Activated T-cell treated with anti-CD3 and anti-CD28 coated beads, Interleukin-2, amount 50 U/mL, for 4 hours (primary cell): ENCODE measurements at regions not wholly inside any gene's neighbourhood (a gene's known extent, or its start where the extent isn't known, plus 50 kb on each side); places are given as distances from the start of the nearest gene placed in this dataset.

ENCODE experiments used
- ATAC-seq, 2 donors: fragments of 200-7000 bp; cut with Tn5 transposase; one replicate each; pipeline ENCODE4 v1.10.0; 2021
- DNase-seq: peaks from one replicate; pipeline ENCODE4 v3.0.0-alpha.2; 2020
- H3K27me3 Mint-ChIP-seq: one replicate; pipeline ENCODE4 v1.8.0; 2021; ENCODE audit warnings: low read depth, mixed read lengths
- H3K36me3 Mint-ChIP-seq: one replicate; pipeline ENCODE4 v1.8.0; 2022; ENCODE audit warnings: mixed read lengths; ENCODE audit not compliant: insufficient read depth
- H3K4me1 Mint-ChIP-seq: one replicate; pipeline ENCODE4 v1.8.0; 2021; ENCODE audit warnings: low read depth, mixed read lengths
- H3K4me3 Mint-ChIP-seq: one replicate; pipeline ENCODE4 v1.8.0; 2021; ENCODE audit warnings: mild to moderate bottlenecking, moderate library complexity, mixed read lengths
- H3K9me3 Mint-ChIP-seq: one replicate; pipeline ENCODE4 v1.8.0; 2021; ENCODE audit warnings: mixed read lengths

GRCh38 chr10:24096281-24096680 lies 112.7 kb upstream of the KIAA1217 start:
- ATAC-seq (no peak), DNase-seq (no peak)
- Mint-ChIP-seq H3K27me3 (no peaks in the 10 kb centered on the region), H3K4me1 (no peaks in the 10 kb centered on the region), H3K4me3 (no peak overlapping the region), H3K36me3 (no peaks in the 10 kb centered on the region), H3K9me3 (peaks cover 3% of the 10 kb centered on the region)

- Mint-ChIP-seq H3K4me3 (no peak overlapping the region), H3K36me3 (no peaks in the 10 kb centered on the region), H3K27me3 (peaks cover 3% of the 10 kb centered on the region), H3K9me3 (peaks cover 3% of the 10 kb centered on the region), H3K4me1 (no peaks in the 10 kb centered on the region)
- DNase-seq (no peak), ATAC-seq (no peak)
Observed at GRCh38 chr10:24097751-24098207, 111.2 kb upstream of the KIAA1217 start.

- H3K9me3 Mint-ChIP-seq, result peaks cover 20% of the 10 kb centered on the region
- H3K4me1 Mint-ChIP-seq, result no peaks in the 10 kb centered on the region
- ATAC-seq (no peak), DNase-seq (no peak)
- peaks cover 3% of the 10 kb centered on the region for H3K27me3 Mint-ChIP-seq
- H3K36me3 Mint-ChIP-seq, result no peaks in the 10 kb centered on the region
- no peak overlapping the region for H3K4me3 Mint-ChIP-seq
Observed at GRCh38 chr10:24104895-24105294, 104.0 kb upstream of the KIAA1217 start.

GRCh38 chr10:24113901-24114300 lies 95.0 kb upstream of the KIAA1217 start:
- Mint-ChIP-seq H3K4me1 (no peaks in the 10 kb centered on the region), H3K36me3 (no peaks in the 10 kb centered on the region)
- ATAC-seq, result no peak

GRCh38 chr10:24114556-24114955 lies 94.4 kb upstream of the KIAA1217 start:
- H3K27me3 Mint-ChIP-seq, result no peaks in the 10 kb centered on the region
- H3K9me3 Mint-ChIP-seq, result peaks cover under 1% of the 10 kb centered on the region
- no peak for ATAC-seq
- no peak overlapping the region for H3K4me3 Mint-ChIP-seq
- no peaks in the 10 kb centered on the region for H3K36me3 Mint-ChIP-seq
- no peaks in the 10 kb centered on the region for H3K4me1 Mint-ChIP-seq
- no peak for DNase-seq

More at GRCh38 chr10:24113901-24114300, 95.0 kb upstream of the KIAA1217 start:
- no peak for DNase-seq
- H3K27me3 Mint-ChIP-seq, result no peaks in the 10 kb centered on the region
- peaks cover 4% of the 10 kb centered on the region for H3K9me3 Mint-ChIP-seq
- no peak overlapping the region for H3K4me3 Mint-ChIP-seq

GRCh38 chr10:24115403-24115802 lies 93.5 kb upstream of the KIAA1217 start:
- Mint-ChIP-seq H3K9me3 (no peaks in the 10 kb centered on the region), H3K4me1 (no peaks in the 10 kb centered on the region), H3K36me3 (no peaks in the 10 kb centered on the region), H3K4me3 (no peak overlapping the region), H3K27me3 (no peaks in the 10 kb centered on the region)
- ATAC-seq (no peak), DNase-seq (no peak)

- Mint-ChIP-seq H3K9me3 (no peaks in the 10 kb centered on the region), H3K27me3 (no peaks in the 10 kb centered on the region), H3K36me3 (no peaks in the 10 kb centered on the region), H3K4me3 (no peak overlapping the region), H3K4me1 (no peaks in the 10 kb centered on the region)
- no peak for ATAC-seq
- DNase-seq, result no peak
Observed at GRCh38 chr10:24118246-24118645, 90.7 kb upstream of the KIAA1217 start.

GRCh38 chr10:24119896-24120295 lies 89.0 kb upstream of the KIAA1217 start:
- no peaks in the 10 kb centered on the region for H3K27me3 Mint-ChIP-seq
- H3K9me3 Mint-ChIP-seq, result no peaks in the 10 kb centered on the region
- no peaks in the 10 kb centered on the region for H3K4me1 Mint-ChIP-seq
- no peak for ATAC-seq
- no peak overlapping the region for H3K4me3 Mint-ChIP-seq
- H3K36me3 Mint-ChIP-seq, result no peaks in the 10 kb centered on the region
- DNase-seq, result no peak

GRCh38 chr10:24120646-24121045 lies 88.3 kb upstream of the KIAA1217 start:
- no peak for DNase-seq
- H3K27me3 Mint-ChIP-seq, result no peaks in the 10 kb centered on the region
- no peaks in the 10 kb centered on the region for H3K36me3 Mint-ChIP-seq
- no peaks in the 10 kb centered on the region for H3K9me3 Mint-ChIP-seq
- no peaks in the 10 kb centered on the region for H3K4me1 Mint-ChIP-seq
- no peak for ATAC-seq
- no peak overlapping the region for H3K4me3 Mint-ChIP-seq

GRCh38 chr10:24127516-24127915 lies 81.4 kb upstream of the KIAA1217 start:
- no peak for ATAC-seq
- Mint-ChIP-seq H3K9me3 (no peaks in the 10 kb centered on the region), H3K4me3 (no peak overlapping the region), H3K36me3 (no peaks in the 10 kb centered on the region), H3K4me1 (no peaks in the 10 kb centered on the region), H3K27me3 (no peaks in the 10 kb centered on the region)
- no peak for DNase-seq

- H3K36me3 Mint-ChIP-seq, result no peaks in the 10 kb centered on the region
- ATAC-seq (no peak), DNase-seq (no peak)
- no peak overlapping the region for H3K4me3 Mint-ChIP-seq
- no peaks in the 10 kb centered on the region for H3K9me3 Mint-ChIP-seq
- no peaks in the 10 kb centered on the region for H3K4me1 Mint-ChIP-seq
- no peaks in the 10 kb centered on the region for H3K27me3 Mint-ChIP-seq
Observed at GRCh38 chr10:24128066-24128730, 80.7 kb upstream of the KIAA1217 start.

- Mint-ChIP-seq H3K9me3 (no peaks in the 10 kb centered on the region), H3K36me3 (no peaks in the 10 kb centered on the region), H3K4me3 (no peak overlapping the region), H3K4me1 (no peaks in the 10 kb centered on the region), H3K27me3 (no peaks in the 10 kb centered on the region)
- no peak for ATAC-seq
- no peak for DNase-seq
Observed at GRCh38 chr10:24132741-24133140, 76.2 kb upstream of the KIAA1217 start.

GRCh38 chr10:24133835-24134234 lies 75.1 kb upstream of the KIAA1217 start:
- Mint-ChIP-seq H3K4me1 (no peaks in the 10 kb centered on the region), H3K9me3 (no peaks in the 10 kb centered on the region), H3K4me3 (no peak overlapping the region), H3K27me3 (no peaks in the 10 kb centered on the region), H3K36me3 (no peaks in the 10 kb centered on the region)
- no peak for DNase-seq
- no peak for ATAC-seq

- Mint-ChIP-seq H3K27me3 (no peaks in the 10 kb centered on the region), H3K4me1 (no peaks in the 10 kb centered on the region), H3K4me3 (no peak overlapping the region), H3K9me3 (peaks cover under 1% of the 10 kb centered on the region), H3K36me3 (no peaks in the 10 kb centered on the region)
- no peak for DNase-seq
- ATAC-seq, result no peak
Observed at GRCh38 chr10:24136070-24136469, 72.9 kb upstream of the KIAA1217 start.

GRCh38 chr10:24147321-24147720 lies 61.6 kb upstream of the KIAA1217 start:
- DNase-seq (no peak), ATAC-seq (no peak)
- Mint-ChIP-seq H3K36me3 (no peaks in the 10 kb centered on the region), H3K4me1 (no peaks in the 10 kb centered on the region), H3K9me3 (peaks cover 6% of the 10 kb centered on the region), H3K27me3 (no peaks in the 10 kb centered on the region), H3K4me3 (no peak overlapping the region)
